ENCODE measurements at regions not wholly inside any gene's neighbourhood (a gene's known extent, or its start where the extent isn't known, plus 50 kb on each side); places are given as distances from the start of the nearest gene placed in this dataset.

DNA sequence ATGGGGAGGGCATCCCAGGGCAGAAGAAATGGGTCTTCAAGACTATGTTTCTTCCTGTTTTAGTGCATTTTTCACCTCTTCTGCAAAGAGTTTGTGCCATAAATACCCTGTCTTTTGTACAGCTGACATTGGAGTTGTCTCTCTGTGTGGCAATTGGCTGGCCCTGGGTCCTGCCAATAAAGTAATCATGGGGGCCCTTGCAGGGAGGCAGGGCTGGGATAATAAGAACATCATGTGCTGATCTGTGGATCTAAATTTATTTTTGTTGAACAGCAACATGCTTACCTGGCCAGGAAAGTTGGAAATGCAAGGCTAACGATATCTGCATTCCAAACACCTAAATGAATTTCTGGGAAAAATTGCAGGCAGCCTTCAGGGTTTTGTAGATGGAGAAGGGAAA is 174.6 kb upstream of the GATB start:
- no peak for DNase-seq (ENCODE audit: low spot score)

DNA sequence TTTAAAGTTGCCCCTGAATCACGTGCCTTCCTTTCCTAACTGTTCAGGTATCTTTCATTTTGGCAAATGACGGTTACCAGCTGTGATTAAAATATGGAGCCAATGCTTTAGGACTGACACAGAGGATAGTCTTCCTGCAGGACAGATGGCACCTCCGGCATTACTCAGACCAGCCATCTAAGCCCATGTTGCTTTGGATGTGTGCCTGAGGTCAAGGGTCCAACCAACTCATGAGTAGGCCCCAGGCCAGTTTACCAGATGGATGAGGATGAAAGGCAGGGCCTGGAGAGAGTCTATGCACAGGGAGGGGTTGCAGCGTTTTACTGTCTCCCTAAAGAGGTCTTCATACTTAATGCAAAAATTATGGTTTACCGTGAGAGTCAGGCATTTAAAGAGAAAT is 174.0 kb upstream of the GATB start:
- DNase-seq (ENCODE audit: low spot score), result no peak

DNA sequence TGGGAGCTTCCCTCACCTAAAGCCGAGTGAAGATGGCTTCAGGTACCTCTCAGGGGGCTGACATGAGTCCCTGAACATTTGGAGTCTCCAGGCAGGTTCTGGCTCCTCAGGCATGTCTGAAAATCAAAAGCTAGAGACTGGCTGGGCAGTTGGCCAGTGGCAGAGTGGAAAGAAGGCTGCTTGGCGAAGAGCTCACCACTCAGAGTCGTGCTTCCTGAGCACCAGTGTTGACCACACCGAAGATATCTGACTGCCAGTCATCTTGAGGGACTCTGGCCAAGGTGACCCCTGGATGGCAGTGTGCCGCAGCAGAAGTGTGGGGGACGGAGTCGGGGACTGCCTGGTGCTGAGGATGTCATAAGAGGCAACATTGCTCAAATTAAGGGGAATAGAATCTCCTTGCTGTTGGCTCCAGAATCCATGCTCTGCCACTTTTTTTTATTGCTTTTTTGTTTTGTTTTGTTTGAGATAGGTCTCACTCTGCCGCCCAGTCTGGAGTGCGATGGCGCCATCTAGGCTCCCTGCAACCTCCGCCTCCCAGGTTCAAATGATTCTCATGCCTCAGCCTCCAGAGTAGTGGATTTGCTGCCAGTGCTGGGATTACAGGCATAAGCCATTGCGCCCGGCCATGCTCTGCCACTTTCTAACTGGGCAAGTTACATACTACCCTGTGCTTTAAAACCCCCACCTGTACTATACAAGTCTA is 172.5 kb upstream of the GATB start:
- no peak for DNase-seq (ENCODE audit: low spot score)

- DNase-seq (ENCODE audit: low spot score), result no peak
Observed at GRCh38 chr4:151931563-151931962, 170.8 kb upstream of the GATB start.

- no peak for DNase-seq (ENCODE audit: low spot score)
Observed at GRCh38 chr4:151930372-151930771, 169.6 kb upstream of the GATB start.

GRCh38 chr4:151928112-151928511 is 167.3 kb upstream of the GATB start:
- DNase-seq (ENCODE audit: low spot score), result no peak

- no peak for DNase-seq (ENCODE audit: low spot score)
Observed at GRCh38 chr4:151922811-151923210, 162.0 kb upstream of the GATB start.

DNA sequence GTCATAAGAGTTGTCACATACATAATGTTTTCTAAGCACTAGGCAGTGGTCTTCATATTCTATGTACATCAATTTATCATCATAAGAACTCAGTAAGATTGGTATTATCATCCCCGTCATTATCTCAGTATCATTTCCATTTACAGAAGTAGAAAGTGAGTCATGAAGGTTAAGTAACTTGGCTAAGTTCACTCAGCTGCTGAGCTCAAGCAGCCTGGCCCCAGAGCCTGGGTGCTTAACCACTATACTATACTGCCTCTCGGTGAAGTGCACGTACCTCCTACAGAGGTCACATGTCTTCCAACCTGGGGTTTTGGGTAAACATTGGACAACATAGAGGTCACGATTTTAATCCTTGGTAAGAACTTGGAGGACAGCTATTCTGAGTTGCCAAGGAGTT is 161.5 kb upstream of the GATB start:
- no peak for DNase-seq (ENCODE audit: low spot score)

- DNase-seq (ENCODE audit: low spot score), result no peak
Observed at GRCh38 chr4:151921811-151922210, 161.0 kb upstream of the GATB start.

DNA sequence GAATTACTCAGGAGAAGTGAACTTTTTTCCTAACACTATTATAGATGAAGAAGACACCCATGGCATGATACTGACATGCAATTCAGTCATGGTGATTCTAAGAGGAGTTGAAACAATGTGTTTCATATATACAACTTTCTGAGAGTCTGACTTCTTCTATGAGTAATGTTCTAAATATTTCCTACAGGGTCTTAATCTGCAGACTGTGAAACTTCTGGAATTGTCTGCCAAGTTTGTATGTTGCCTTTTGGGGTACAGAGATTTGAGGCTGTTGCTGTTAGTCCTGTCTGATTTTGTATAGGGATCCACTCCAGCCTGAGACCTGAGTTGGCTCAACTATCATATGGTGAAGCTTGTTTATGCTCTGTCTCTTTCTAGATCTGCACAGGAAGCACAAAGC is 160.6 kb upstream of the GATB start:
- DNase-seq (ENCODE audit: low spot score), result no peak

GRCh38 chr4:151917145-151917734 is 156.4 kb upstream of the GATB start:
- no peak for DNase-seq (ENCODE audit: low spot score)

DNA sequence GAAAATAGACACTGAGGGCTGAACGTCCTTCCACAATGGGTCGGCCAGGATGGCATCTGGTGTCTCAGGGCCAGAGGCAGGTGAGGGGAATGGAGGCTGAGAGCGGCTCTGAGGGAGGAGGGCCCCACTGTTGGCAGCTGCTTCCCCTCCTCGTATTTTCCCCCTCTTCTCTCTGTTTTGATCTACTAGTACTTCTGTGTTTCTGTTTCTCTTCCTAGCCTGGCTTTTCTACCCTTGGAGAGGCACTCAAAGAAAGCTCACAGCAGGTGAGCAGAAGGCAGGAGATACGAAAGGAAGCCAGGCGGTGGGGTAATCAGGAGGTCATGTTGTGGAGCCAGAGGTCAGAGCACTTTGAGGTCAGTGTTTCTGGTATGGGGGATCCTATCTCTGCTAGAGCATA is 151.8 kb upstream of the GATB start:
- no peak for DNase-seq (ENCODE audit: low spot score)

- DNase-seq (ENCODE audit: low spot score), result no peak
Observed at GRCh38 chr4:151911970-151912369, 151.2 kb upstream of the GATB start.

DNA sequence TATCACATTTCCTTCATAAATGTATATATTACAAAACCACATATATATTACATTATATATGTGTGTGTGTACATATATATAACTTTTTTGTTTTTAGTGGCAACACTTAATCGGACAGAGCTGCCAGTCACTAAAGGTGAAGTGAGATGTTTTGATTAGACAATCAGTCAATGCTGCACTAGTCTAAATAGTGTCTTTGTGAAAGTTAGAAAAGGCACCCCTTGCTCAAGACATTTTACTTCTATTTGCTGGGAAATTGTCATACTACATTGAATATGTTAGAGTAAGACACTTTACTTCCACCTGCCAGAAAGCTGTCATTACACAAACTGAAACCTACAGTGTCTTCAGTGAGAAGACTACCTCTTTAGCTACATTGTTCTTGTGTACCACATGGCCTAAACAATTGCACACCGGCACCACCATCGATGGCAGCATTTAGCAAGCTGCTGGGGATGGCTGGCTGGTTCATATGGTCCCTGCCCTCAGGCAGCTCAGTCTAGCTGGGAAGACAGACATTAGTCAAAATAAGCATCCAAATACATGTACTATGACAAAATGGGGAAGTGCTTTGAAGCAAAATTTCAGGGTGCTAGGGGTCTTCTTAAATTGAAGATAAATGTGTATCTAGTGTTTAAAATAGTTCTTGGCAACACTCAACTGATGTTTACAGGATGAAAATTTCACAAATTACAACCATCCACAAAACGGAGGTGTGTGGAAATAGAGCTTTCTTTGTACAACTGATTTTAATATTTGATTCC is 148.1 kb upstream of the GATB start:
- no peak for DNase-seq (ENCODE audit: low spot score)

DNA sequence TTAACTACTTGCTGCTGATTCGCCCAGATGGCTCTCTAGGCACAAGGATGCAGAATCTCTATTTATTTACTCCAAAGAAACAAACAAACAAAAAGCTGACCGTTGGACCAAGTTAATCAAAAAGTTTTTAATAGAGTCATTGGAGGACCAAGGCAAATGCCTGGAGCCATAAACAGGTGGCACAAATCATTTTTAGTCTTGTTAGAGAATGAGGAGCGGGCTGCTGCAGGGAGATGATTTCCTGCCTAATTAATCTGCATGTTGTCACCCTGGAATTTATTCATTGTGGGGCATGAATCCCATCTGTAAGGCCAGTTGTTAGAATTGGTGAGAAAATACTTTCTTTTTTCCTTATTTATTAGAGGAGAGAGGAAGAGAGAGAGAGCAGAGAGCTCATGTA is 147.4 kb upstream of the GATB start:
- no peak for DNase-seq (ENCODE audit: low spot score)

GRCh38 chr4:151906438-151906837 is 145.6 kb upstream of the GATB start:
- DNase-seq (ENCODE audit: low spot score), result no peak

- no peak for DNase-seq (ENCODE audit: low spot score)
Observed at GRCh38 chr4:151905197-151905596, 144.4 kb upstream of the GATB start.

GRCh38 chr4:151901631-151902030 is 140.8 kb upstream of the GATB start:
- DNase-seq (ENCODE audit: low spot score), result no peak

DNA sequence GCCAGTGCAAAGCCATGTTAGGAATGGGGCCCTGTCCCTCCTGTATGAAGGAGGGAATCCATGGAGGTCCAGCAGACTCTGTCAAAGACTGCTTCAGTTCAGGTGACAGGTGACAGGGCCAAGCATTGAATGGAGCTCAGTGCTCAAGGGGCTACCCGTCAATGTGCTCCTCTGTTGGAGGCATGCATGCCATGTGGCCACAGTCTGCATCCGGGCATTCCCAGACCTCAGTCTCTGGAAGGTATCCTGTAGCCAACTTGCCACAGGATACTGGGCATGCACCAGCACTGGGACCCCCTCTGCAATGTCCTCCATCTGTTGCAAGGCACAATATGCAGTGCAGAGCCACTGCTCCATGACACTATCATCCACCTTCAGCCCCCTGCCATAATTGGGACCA is 136.1 kb upstream of the GATB start:
- no peak for DNase-seq (ENCODE audit: low spot score)

- DNase-seq (ENCODE audit: low spot score), result no peak
Observed at GRCh38 chr4:151895671-151896070, 134.9 kb upstream of the GATB start.

DNA sequence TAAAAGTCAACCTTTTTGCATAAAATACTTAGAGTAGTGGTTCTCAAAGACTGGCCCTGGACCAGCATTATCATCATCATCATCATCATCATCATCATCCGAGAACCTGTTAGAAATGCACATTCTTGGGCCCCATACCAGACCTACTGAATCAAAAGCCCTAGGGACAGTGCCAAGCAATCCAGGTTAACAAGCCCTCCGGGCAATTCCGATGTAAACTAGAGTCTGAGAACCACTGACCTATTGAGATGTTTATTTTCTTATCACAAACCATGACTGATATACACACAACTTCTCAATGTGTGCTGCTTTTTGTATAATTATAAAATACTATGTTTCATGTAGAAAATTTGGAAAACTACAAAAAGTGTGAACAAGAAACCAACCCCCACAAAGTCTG is 133.4 kb upstream of the GATB start:
- no peak for DNase-seq (ENCODE audit: low spot score)

- DNase-seq (ENCODE audit: low spot score), result no peak
Observed at GRCh38 chr4:151888367-151888866, 127.6 kb upstream of the GATB start.

- no peak for DNase-seq (ENCODE audit: low spot score)
Observed at GRCh38 chr4:151887816-151888180, 127.0 kb upstream of the GATB start.

All from germinal center (tissue), 1 donor.